ENCODE measurements at regions not wholly inside any gene's neighbourhood (a gene's known extent, or its start where the extent isn't known, plus 50 kb on each side); places are given as distances from the start of the nearest gene placed in this dataset.

GRCh38 chr19:28703400-28703956 lies 509.5 kb downstream of the UQCRFS1 start (continued):
- TF ChIP-seq MAX (CRISPR knock-in tag; IDR thresholded peaks at IDR 0.05) (no peak), SOX15 (CRISPR knock-in tag; IDR thresholded peaks at IDR 0.05) (no peak), ZNF512 (CRISPR knock-in tag; IDR thresholded peaks at IDR 0.05; ENCODE audit: borderline replicate concordance) (no peak)

GRCh38 chr19:28701491-28701890 lies 511.5 kb downstream of the UQCRFS1 start:
- Mint-ChIP-seq H3K4me3 (no peak overlapping the region), H3K36me3 (peaks cover 7% of the 10 kb centered on the region), H3K4me1 (no peaks in the 10 kb centered on the region; the same call in 1 of the 2 replicates), H3K27me3 (ENCODE audit: low read depth) (no peaks in the 10 kb centered on the region), H3K27ac (no peak overlapping the region), H3K9me3 (no peaks in the 10 kb centered on the region)
- no peak for DNase-seq (ENCODE audit: low spot score)
- CTCF ChIA-PET: no interaction called here
- ATAC-seq: no peak
- POLR2A ChIA-PET: no interaction called here
- TF ChIP-seq ZNF512 (CRISPR knock-in tag; IDR thresholded peaks at IDR 0.05; ENCODE audit: borderline replicate concordance) (no peak), ATF1 (CRISPR knock-in tag; IDR thresholded peaks at IDR 0.05) (no peak), SP1 (CRISPR knock-in tag; conservative IDR thresholded peaks at IDR 0.05) (no peak), IRF1 (CRISPR knock-in tag; IDR thresholded peaks at IDR 0.05) (no peak), RELA (CRISPR knock-in tag; IDR thresholded peaks at IDR 0.05; ENCODE audit: borderline replicate concordance) (no peak), GTF2I (CRISPR knock-in tag; conservative IDR thresholded peaks at IDR 0.05) (no peak), ZNF532 (CRISPR knock-in tag; IDR thresholded peaks at IDR 0.05; ENCODE audit: borderline replicate concordance) (no peak), SMAD4 (CRISPR knock-in tag; IDR thresholded peaks at IDR 0.05) (no peak), ZNF219 (CRISPR knock-in tag; IDR thresholded peaks at IDR 0.05; ENCODE audit: borderline replicate concordance) (no peak), ZNF138 (CRISPR knock-in tag; conservative IDR thresholded peaks at IDR 0.05) (no peak), ESRRA (CRISPR knock-in tag; IDR thresholded peaks at IDR 0.05; ENCODE audit: borderline replicate concordance) (no peak), ELF4 (CRISPR knock-in tag; IDR thresholded peaks at IDR 0.05; ENCODE audit: low read depth) (no peak), FOXK1 (CRISPR knock-in tag; IDR thresholded peaks at IDR 0.05) (no peak), E2F5 (CRISPR knock-in tag; IDR thresholded peaks at IDR 0.05) (no peak), SOX15 (CRISPR knock-in tag; IDR thresholded peaks at IDR 0.05) (no peak), MAX (CRISPR knock-in tag; IDR thresholded peaks at IDR 0.05) (no peak), ERG (CRISPR knock-in tag; IDR thresholded peaks at IDR 0.05) (no peak), CREB1 (CRISPR knock-in tag; IDR thresholded peaks at IDR 0.05) (no peak), ZNF281 (CRISPR knock-in tag; IDR thresholded peaks at IDR 0.05) (no peak)

Data from WTC11 (cell line).